Gastrocnemius medialis (tissue), 4 donors: ENCODE measurements at regions not wholly inside any gene's neighbourhood (a gene's known extent, or its start where the extent isn't known, plus 50 kb on each side); places are given as distances from the start of the nearest gene placed in this dataset.

Source experiments
- ATAC-seq, 2 donors: fragments of 150-250 bp; one replicate each; pipeline ENCODE4 v1.9.1; 2016
- DNase-seq, 2 donors: peaks; one replicate each; pipeline ENCODE4 v3.0.0-alpha.2; 2019
- H3K27ac ChIP-seq, 4 donors: fragments of 200-600 bp; sonication (generic); 1 replicate in 1 of 4; 2 replicates in 3 of 4; pipeline ENCODE4 v1.5.1; 2016 to 2018; ENCODE audit warnings: mild to moderate bottlenecking in 2 of 4, moderate library complexity in 1 of 4
- H3K27me3 ChIP-seq, 3 donors: fragments of 200-600 bp; sonication (generic) in 2 of 3; 1 replicate in 1 of 3; 2 replicates in 2 of 3; pipeline versions ENCODE4 v1.5.1 to v1.6.0; 2016 to 2019; ENCODE audit warnings: mild to moderate bottlenecking in 1 of 3, moderate library complexity in 1 of 3
- H3K36me3 ChIP-seq, 2 donors: fragments of 200-600 bp; sonication (generic) in 1 of 2; one replicate each; pipeline ENCODE4 v1.5.1; 2017 to 2018
- H3K4me1 ChIP-seq, 2 donors: fragments of 200-600 bp; sonication (generic) in 1 of 2; one replicate each; pipeline ENCODE4 v1.5.1; 2016 to 2017; ENCODE audit warnings: mild to moderate bottlenecking in 2 of 2
- H3K4me3 ChIP-seq, 4 donors: fragments of 200-600 bp; sonication (generic) in 3 of 4; 1 replicate in 1 of 4; 2 replicates in 3 of 4; pipeline ENCODE4 v1.5.1; 2016 to 2019; ENCODE audit warnings: mild to moderate bottlenecking in 2 of 4
- H3K9me3 ChIP-seq, 3 donors: fragments of 200-600 bp; sonication (generic) in 2 of 3; 1 replicate in 1 of 3; 2 replicates in 2 of 3; pipeline ENCODE4 v1.5.1; 2016 to 2019
- CTCF ChIP-seq, 5 experiments: fragments of 450-650 bp in 3 of 5; fragments of 200-600 bp in 2 of 5; sonication (generic) in 2 of 5; IDR thresholded peaks in 4 of 5; conservative IDR thresholded peaks in 1 of 5; 1 replicate in 4 of 5; 2 replicates in 1 of 5; pipeline ENCODE4 v1.5.1; 2016 to 2019; ENCODE audit warnings: antibody characterized with exemption in 5 of 5, mild to moderate bottlenecking in 3 of 5, moderate library complexity in 3 of 5
- POLR2A ChIP-seq, 2 donors: fragments of 450-650 bp; IDR thresholded peaks; one replicate each; pipeline ENCODE4 v1.6.1; 2017; ENCODE audit warnings: antibody characterized with exemption in 2 of 2, mild to moderate bottlenecking in 2 of 2, moderate library complexity in 2 of 2
- in situ Hi-C, 4 donors: fragments of 200-750 bp; cut with MboI; loops; one replicate each; pipeline versions ENCODE4 v1.15.0 to v1.8.0; 2017; ENCODE audit warnings: low sequenced_read_pairs in 4 of 4
- intact Hi-C: fragments of 100-400 bp; cut with DNase I; formaldehyde crosslinking; loops from one replicate; pipeline ENCODE4 v1.15.1; 2023; ENCODE audit warnings: low total_unique reads

DNA sequence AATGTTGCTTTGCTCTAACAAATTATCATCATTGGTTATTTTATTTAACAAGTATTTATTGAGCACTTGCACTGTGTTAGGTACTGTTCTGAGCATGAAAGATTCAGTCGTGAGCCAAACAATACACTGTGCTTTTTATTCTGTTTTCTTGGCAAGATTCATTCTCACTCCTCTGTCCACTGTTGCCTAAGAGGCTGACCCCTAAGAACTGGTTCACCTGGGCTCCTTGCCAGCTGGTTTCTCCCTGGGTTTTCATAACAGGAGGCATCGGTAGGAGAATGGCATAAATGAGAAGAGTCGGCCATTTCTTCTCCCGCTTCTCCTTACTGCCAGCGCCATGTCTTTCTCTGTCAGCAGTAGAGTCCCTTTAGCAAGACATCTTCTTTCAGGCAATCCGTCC lies 243.7 kb upstream of the DIAPH2 start:
- no peak for ATAC-seq
- Histone ChIP-seq H3K36me3 (no peaks in the 10 kb centered on the region), H3K4me1 (no peaks in the 10 kb centered on the region), H3K27me3 (no peaks in the 10 kb centered on the region), H3K27ac (no peak overlapping the region), H3K4me3 (no peak overlapping the region), H3K9me3 (no peaks in the 10 kb centered on the region)
- in situ Hi-C loops = no loop called here
- no peak for TF ChIP-seq POLR2A (IDR thresholded peaks at IDR 0.05)
- no peak for TF ChIP-seq CTCF (IDR thresholded peaks at IDR 0.05 in 4 of 5, conservative IDR thresholded peaks at IDR 0.05 in 1 of 5)
- intact Hi-C loops = no loop called here
- DNase-seq = no peak

GRCh38 chrX:96445531-96446065 lies 239.0 kb upstream of the DIAPH2 start:
- ATAC-seq (no peak), DNase-seq (no peak)
- in situ Hi-C loops = no loop called here
- Histone ChIP-seq H3K4me3 (no peak overlapping the region), H3K36me3 (no peaks in the 10 kb centered on the region), H3K27me3 (no peaks in the 10 kb centered on the region), H3K27ac (no peak overlapping the region), H3K4me1 (no peaks in the 10 kb centered on the region), H3K9me3 (no peaks in the 10 kb centered on the region)
- intact Hi-C loops = no loop called here
- TF ChIP-seq CTCF (IDR thresholded peaks at IDR 0.05 in 4 of 5, conservative IDR thresholded peaks at IDR 0.05 in 1 of 5) = no peak

- TF ChIP-seq CTCF (IDR thresholded peaks at IDR 0.05 in 4 of 5, conservative IDR thresholded peaks at IDR 0.05 in 1 of 5) (no peak), POLR2A (IDR thresholded peaks at IDR 0.05) (no peak)
- ATAC-seq (no peak), DNase-seq (no peak)
- Histone ChIP-seq H3K36me3 (no peaks in the 10 kb centered on the region), H3K4me1 (no peaks in the 10 kb centered on the region), H3K4me3 (no peak overlapping the region), H3K9me3 (no peaks in the 10 kb centered on the region), H3K27ac (no peak overlapping the region), H3K27me3 (no peaks in the 10 kb centered on the region)
- intact Hi-C loops (no loop called here), in situ Hi-C loops (no loop called here)
Measured at GRCh38 chrX:96446524-96446923, 238.1 kb upstream of the DIAPH2 start.

DNA sequence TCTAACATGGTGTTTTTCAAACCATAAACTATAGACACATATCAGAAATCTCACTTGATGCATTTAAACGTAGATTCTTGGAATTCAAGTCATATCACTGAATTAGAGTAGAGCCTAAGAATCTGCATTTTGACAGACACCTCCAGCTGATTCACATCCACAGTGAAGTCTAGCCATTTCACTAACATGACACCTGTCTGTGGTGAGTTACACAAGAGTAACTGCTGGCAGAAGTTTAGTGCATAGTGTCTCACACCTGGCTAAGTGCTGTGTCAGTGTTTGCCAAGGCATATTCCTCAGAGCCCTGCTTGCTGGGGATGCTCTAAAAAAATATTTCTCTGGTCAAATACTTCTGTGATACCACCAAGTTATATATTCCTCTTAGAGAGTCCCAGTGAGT lies 237.5 kb upstream of the DIAPH2 start:
- Histone ChIP-seq H3K27me3 (no peaks in the 10 kb centered on the region), H3K4me1 (no peaks in the 10 kb centered on the region), H3K4me3 (no peak overlapping the region), H3K27ac (no peak overlapping the region), H3K36me3 (no peaks in the 10 kb centered on the region), H3K9me3 (no peaks in the 10 kb centered on the region)
- TF ChIP-seq CTCF (IDR thresholded peaks at IDR 0.05 in 4 of 5, conservative IDR thresholded peaks at IDR 0.05 in 1 of 5) (no peak), POLR2A (IDR thresholded peaks at IDR 0.05) (no peak)
- intact Hi-C loops = no loop called here
- in situ Hi-C loops = no loop called here
- DNase-seq (no peak), ATAC-seq (no peak)

DNA sequence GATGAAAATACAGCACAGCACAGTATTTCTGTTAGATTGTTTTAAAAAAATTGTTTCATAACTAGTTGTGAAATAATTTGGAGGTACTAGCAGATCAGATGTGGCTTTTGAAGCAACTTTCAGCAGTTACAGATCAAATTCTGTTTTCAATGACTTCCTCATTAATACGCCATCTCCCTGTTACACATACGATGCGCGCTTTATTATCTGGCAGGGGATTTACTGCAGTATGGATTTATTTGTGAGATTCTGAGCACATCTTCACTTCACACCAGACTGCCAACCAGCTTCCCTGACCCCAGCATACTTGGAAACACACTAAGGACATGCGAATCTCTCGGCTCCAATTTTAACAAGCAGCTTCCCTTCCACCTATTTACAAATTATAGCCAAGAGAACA lies 235.5 kb upstream of the DIAPH2 start:
- no peak for ATAC-seq
- intact Hi-C loops (no loop called here), in situ Hi-C loops (no loop called here)
- no peak overlapping the region for H3K27ac ChIP-seq
- no peak for TF ChIP-seq CTCF (IDR thresholded peaks at IDR 0.05 in 4 of 5, conservative IDR thresholded peaks at IDR 0.05 in 1 of 5)
- TF ChIP-seq POLR2A (IDR thresholded peaks at IDR 0.05) = no peak
- H3K27me3 ChIP-seq = no peaks in the 10 kb centered on the region
- H3K4me3 ChIP-seq = no peak overlapping the region
- no peaks in the 10 kb centered on the region for H3K36me3 ChIP-seq
- H3K9me3 ChIP-seq = no peaks in the 10 kb centered on the region
- no peak for DNase-seq
- no peaks in the 10 kb centered on the region for H3K4me1 ChIP-seq
